Type B pancreatic cell (in vitro differentiated cells): ENCODE measurements at regions not wholly inside any gene's neighbourhood (a gene's known extent, or its start where the extent isn't known, plus 50 kb on each side); places are given as distances from the start of the nearest gene placed in this dataset.

Experiments used
- DNase-seq: peaks from one replicate; pipeline ENCODE4 v3.0.0; 2021; ENCODE audit warnings: mixed read lengths; ENCODE audit not compliant: unreplicated experiment; ENCODE audit errors: extremely low spot score
- H3K27ac Mint-ChIP-seq: 2 replicates; pipeline ENCODE4 v1.8.0; 2021; ENCODE audit warnings: mild to moderate bottlenecking, mixed read lengths
- H3K27me3 Mint-ChIP-seq: 2 replicates; pipeline ENCODE4 v1.8.0; 2021; ENCODE audit warnings: mixed read lengths
- H3K36me3 Mint-ChIP-seq: 2 replicates; pipeline ENCODE4 v1.8.0; 2021; ENCODE audit warnings: mixed read lengths
- H3K4me1 Mint-ChIP-seq: one replicate; pipeline ENCODE4 v1.8.0; 2021; ENCODE audit warnings: mixed read lengths; ENCODE audit not compliant: unreplicated experiment
- H3K4me3 Mint-ChIP-seq: 2 replicates; pipeline ENCODE4 v1.8.0; 2021; ENCODE audit warnings: mild to moderate bottlenecking, mixed read lengths
- H3K9me3 Mint-ChIP-seq: 2 replicates; pipeline ENCODE4 v1.8.0; 2021; ENCODE audit warnings: mixed read lengths
- CTCF ChIP-seq: fragments of 200-600 bp; sonication (generic); conservative IDR thresholded peaks from 2 replicates; pipeline ENCODE4 v1.5.0; 2021; ENCODE audit warnings: antibody characterized with exemption, mild to moderate bottlenecking

GRCh38 chr16:54517181-54517580 lies 230.6 kb upstream of the IRX3 start:
- no peak for DNase-seq
- TF ChIP-seq CTCF = no peak
- H3K27me3 Mint-ChIP-seq = peaks cover 11% of the 10 kb centered on the region
- no peaks in the 10 kb centered on the region for H3K36me3 Mint-ChIP-seq
- no peak overlapping the region for H3K27ac Mint-ChIP-seq
- H3K4me3 Mint-ChIP-seq = no peak overlapping the region
- H3K4me1 Mint-ChIP-seq = peaks cover 6% of the 10 kb centered on the region
- H3K9me3 Mint-ChIP-seq = peaks cover 18% of the 10 kb centered on the region

GRCh38 chr16:54512467-54512995 lies 225.9 kb upstream of the IRX3 start:
- H3K4me1 Mint-ChIP-seq = peaks cover 40% of the 10 kb centered on the region
- peaks cover 24% of the 10 kb centered on the region for H3K27me3 Mint-ChIP-seq
- no peak overlapping the region for H3K4me3 Mint-ChIP-seq
- peaks cover 14% of the 10 kb centered on the region for H3K9me3 Mint-ChIP-seq
- no peak overlapping the region for H3K27ac Mint-ChIP-seq
- H3K36me3 Mint-ChIP-seq = no peaks in the 10 kb centered on the region
- no peak for DNase-seq
- no peak for TF ChIP-seq CTCF

DNA sequence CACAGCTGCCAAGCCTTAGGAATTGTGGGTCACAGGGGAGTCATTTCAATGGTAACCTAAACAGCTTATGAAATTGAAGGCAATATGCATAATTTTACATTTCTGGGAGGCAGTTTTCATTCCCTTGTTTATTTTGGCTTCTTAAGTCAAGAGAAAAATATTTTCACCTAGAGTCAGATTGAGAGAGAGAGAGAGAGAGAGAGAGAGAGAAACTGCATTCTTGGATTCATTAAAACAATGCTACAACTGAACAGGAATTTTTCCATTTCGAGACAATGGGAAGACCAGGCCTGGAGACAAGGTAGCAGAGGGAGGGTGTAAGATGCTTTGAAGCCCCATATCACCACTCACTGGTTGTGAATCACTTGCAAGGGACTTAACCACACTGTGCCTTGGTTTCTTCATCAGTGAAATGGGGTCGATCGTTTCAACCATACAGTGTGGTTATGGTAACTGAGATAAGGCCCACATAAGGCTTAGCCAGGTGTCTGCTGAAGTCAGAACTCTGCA lies 224.7 kb upstream of the IRX3 start:
- TF ChIP-seq CTCF = no peak
- no peak for DNase-seq
- peaks cover 1% of the 10 kb centered on the region for H3K9me3 Mint-ChIP-seq
- H3K36me3 Mint-ChIP-seq = no peaks in the 10 kb centered on the region
- no peak overlapping the region for H3K4me3 Mint-ChIP-seq
- H3K4me1 Mint-ChIP-seq = peaks cover 49% of the 10 kb centered on the region
- no peak overlapping the region for H3K27ac Mint-ChIP-seq
- peaks cover 27% of the 10 kb centered on the region for H3K27me3 Mint-ChIP-seq

- H3K27ac Mint-ChIP-seq = no peak overlapping the region
- no peak overlapping the region for H3K4me3 Mint-ChIP-seq
- DNase-seq = no peak
- H3K4me1 Mint-ChIP-seq = peaks cover 51% of the 10 kb centered on the region
- TF ChIP-seq CTCF = no peak
- H3K27me3 Mint-ChIP-seq = peaks cover 29% of the 10 kb centered on the region
- H3K9me3 Mint-ChIP-seq = no peaks in the 10 kb centered on the region
- no peaks in the 10 kb centered on the region for H3K36me3 Mint-ChIP-seq
Observed at GRCh38 chr16:54510685-54511221, 224.2 kb upstream of the IRX3 start.

DNA sequence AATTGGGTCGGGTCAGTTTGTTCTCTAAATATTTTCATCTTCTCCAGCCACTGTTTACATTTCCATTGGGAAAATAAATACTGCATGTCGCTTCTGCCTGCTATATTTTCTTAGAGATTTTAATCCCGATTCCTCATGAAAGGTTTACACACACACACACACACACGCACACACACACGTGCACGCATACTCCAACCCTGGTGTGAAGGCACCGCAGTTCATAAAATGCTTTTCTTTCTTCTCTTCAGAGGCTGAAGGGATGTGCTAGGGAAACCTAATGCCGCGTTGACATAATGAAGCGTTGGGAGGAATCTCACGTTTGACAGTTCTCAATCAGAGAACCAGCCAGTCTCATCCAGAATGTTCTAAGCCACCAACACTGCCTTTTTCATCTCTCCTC lies 222.9 kb upstream of the IRX3 start:
- H3K9me3 Mint-ChIP-seq = no peaks in the 10 kb centered on the region
- DNase-seq = no peak
- peaks cover 64% of the 10 kb centered on the region for H3K4me1 Mint-ChIP-seq
- TF ChIP-seq CTCF = no peak
- H3K4me3 Mint-ChIP-seq = no peak overlapping the region
- H3K36me3 Mint-ChIP-seq = no peaks in the 10 kb centered on the region
- no peak overlapping the region for H3K27ac Mint-ChIP-seq
- peaks cover 35% of the 10 kb centered on the region for H3K27me3 Mint-ChIP-seq

- H3K9me3 Mint-ChIP-seq = no peaks in the 10 kb centered on the region
- no peak for TF ChIP-seq CTCF
- H3K4me1 Mint-ChIP-seq = peaks cover 70% of the 10 kb centered on the region
- DNase-seq = no peak
- no peak overlapping the region for H3K4me3 Mint-ChIP-seq
- H3K27ac Mint-ChIP-seq = no peak overlapping the region
- H3K36me3 Mint-ChIP-seq = no peaks in the 10 kb centered on the region
- peaks cover 35% of the 10 kb centered on the region for H3K27me3 Mint-ChIP-seq
Observed at GRCh38 chr16:54508351-54508750, 221.8 kb upstream of the IRX3 start.
